ENCODE measurements at regions not wholly inside any gene's neighbourhood (a gene's known extent, or its start where the extent isn't known, plus 50 kb on each side); places are given as distances from the start of the nearest gene placed in this dataset.
A peak's percentile ranks its signal among the peaks of the same experiment; 100 is the strongest.

DNA sequence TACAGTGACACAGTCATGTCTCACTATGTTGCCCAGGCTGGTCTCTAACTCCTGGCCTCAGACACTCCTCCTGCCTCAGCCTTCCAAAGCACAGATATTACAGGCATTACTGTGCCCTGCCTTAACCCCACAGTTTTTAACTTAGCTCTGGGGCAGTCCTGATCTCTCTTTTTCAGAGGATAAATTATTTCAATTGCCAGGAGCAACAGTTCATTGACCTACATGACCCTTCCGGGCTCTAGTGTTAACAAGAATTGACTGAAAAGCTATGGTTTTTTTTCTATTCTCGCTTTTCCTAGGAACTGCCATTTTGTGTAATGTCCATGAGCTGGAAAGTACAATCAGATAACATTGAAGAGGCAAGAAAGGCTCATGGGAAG is 92.8 kb downstream of the HNRNPLL start:
- no peak for DNase-seq

DNA sequence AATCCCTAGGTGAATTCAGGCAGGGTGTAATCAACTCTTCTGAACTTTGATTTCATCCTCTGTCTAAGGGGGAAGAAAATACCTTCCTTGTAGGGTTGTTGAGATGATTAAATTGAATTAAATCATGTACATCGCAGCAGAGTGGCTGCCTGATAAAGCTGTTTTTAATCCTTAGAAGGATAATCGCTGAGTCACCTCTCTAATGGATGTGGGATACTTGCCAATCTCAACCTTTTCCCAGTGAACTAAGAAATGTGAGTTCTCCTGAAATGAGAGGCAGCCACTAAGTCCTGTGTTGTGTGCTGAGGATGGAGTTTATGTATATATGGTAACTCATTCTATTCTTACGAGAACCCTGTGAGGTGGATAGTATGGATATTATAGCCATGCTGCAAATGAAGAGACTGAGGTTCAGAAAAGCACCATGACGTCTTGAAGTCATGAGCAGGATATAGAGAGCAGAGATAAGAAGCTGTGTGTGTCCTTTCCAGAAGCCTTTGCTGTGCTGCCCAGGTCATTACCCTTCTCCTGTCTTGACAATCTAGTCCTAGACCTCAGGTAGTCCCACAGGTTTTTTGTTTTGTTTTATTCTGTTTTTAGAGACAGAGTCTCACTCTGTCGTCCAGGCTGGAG is 93.3 kb downstream of the HNRNPLL start:
- no peak for DNase-seq

DNA sequence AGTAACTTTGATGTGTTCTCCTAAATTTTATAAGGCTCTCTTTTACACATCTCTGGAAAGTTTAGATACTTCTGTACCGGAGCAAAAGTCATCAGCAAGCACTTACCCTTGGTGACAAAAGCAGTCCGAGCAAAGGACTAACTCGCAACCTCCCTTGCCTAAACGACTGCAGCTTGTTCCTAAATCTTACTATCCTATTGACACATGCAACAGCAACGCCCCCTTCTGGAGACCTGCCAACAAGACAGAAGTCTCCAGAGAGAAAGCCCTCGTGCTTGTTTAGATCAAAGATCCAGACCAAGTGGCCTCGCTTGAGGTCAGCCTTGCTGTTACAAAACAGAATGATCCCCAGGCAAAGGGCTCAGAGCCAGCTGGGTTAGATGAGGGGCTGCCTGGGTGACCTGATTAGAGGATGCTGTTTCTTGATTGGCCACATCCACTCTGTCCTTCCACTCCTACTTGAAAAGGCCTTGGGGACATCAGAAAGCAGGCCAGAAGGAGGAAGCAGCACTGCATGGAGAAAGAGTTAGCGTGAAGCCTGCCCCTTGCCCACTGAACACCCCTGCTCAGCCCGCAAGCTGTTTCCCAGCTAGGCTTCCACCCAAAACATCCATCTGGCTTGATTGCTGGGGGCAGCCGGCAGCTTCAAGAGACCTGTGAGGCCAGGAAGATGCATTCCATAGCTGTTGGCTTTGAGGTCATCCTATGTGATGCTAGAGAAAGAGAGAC is 94.3 kb downstream of the HNRNPLL start:
- peak; percentile 70 to 71 for DNase-seq

DNA sequence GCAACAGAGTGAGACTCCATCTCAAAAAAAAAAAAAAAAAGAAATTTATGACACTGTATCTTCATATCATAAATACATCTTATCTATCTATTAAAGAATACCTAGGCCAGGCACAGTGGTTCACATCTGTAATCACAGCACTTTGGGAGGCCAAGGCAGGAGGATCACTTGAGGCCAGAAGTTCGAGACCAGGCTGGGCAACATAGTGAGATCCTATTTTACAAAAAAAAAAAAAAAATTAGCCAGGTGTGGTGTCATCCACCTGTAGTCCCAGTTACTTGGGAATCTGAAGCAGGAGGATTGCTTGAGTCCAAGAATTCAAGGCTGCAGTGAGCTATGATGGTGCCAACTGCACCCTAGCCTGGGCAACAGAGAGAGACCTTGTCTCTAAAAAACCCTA is 95.0 kb downstream of the HNRNPLL start:
- DNase-seq = no peak

DNA sequence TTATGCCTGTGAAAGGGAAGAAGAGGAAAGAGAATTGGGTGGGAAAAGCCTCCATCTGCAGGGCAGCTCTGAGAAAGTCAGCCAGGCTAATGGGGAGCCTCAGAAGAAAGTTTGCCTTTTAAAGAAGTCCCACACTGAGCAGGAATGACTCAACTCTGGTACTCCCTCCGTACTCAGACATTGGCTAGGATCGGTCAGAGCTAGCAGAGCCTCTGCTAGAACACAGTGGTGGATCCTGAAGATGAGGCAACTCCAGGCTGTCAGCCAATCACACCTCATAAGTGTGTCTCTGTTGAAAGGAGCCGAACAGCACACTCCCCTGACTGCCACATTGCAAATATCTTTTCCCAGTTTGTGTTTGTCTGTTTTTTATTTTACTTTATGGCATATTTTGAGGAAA is 96.9 kb downstream of the HNRNPLL start:
- DNase-seq = no peak

DNA sequence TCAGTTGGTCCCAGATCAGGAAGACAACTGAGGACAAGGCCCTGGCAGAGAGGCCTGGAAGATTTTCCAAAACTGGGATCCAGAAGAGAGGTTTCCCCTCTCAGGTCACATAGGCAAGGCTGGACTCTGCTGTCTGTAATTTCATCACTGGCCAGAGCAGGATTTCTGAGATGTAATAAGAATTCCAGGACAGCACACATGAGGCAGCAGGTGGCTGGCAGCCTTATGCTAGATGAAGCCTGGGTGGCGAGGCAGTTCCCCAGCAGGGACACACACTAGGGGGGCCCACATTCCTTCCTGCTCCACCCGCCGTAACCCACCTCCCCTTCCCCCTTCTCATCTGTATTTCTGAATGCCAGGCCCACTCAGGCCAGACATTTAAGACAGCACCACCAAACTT is 98.6 kb downstream of the HNRNPLL start:
- no peak for DNase-seq

DNA sequence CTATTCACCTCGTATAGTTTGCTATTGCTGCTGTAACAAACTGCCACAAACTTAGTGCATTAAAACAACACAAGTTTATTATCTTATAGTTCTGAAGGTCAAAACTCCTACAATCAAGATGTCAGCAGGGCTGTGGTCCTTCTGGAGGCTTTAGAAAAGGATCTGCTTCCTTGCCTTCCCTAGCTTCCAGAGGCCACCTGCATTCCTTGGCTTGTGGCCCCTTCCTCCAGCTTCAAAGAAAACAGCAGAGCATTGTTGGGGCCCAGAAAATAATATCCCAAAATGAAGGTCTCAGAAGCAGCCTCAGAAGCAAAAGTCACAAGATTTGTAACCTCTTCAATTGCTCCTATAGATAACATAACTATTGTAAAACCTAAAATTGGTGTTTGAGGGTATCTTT is 100.6 kb downstream of the HNRNPLL start:
- no peak for DNase-seq

DNA sequence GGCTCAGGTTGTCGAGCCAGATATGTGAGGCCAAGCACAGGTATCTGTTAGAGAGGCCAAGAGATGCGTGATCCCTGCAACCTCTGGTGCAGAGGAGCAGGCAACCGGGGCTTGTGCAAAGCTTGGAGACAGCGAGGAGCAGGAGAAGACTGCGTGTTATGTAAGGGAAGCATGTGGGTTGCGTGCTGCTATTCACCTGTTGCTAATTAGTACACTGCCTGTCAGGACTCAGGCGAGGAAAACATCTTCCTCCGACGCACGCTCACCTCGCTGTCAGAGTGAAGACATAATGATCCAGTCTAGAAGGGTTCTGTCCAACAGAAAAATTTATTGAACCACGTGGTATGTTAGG is 102.5 kb downstream of the HNRNPLL start:
- no peak for DNase-seq

DNA sequence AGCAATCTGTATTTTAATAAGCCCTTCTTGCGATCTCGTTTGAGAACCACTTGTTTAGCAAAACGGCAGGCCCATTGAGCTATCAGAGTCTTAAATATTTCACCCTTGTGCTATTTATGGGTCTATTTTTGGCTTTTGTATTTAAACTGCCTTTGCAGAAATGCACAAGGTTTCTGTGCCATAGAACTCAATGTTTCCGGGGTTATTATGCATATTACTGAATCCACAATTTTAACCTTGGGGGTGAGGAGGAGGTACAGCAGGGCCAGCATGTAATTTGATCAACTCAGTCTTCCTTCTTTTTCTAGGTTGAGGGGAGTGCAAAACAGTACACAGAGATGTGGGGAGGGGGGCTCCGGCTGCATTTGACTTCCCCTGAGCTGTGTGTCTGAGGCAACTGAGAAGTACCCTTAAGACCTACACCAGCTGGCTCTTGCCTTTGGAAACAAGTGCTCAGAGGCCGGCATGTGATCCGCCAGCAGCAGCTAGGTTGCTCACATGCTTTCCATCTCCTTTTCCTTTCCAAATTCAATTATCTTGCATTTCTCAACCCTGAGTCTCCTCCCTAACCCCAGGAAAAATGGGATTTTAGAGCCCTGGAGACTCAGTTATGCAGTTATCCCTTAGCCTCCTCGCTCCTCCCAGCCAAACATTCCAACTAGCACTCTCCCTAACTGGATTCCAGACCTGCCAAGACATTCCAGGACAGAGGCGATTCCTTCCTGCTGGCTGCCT is 103.0 kb downstream of the HNRNPLL start:
- DNase-seq = no peak

DNA sequence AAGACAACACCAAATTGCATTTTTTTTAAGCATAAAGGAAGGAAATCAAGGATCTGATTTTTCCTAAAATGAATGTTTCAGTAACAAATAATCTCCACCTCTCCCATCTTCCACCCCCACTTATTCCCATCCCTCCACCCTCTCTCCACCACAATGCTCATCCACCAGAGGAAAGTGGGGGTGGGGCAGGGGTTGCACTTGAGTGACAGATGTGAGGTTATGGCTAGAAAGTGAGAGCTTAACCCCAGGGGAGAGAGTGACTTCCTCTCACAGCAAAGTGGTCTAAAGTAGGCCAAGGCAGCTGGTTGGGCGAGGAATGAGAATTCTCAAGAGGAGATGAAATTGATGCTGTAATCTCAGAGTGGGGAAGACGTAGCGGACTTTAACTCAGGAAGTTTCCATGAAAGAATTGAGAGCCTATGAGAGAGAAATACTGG is 104.7 kb downstream of the HNRNPLL start:
- DNase-seq = no peak

DNA sequence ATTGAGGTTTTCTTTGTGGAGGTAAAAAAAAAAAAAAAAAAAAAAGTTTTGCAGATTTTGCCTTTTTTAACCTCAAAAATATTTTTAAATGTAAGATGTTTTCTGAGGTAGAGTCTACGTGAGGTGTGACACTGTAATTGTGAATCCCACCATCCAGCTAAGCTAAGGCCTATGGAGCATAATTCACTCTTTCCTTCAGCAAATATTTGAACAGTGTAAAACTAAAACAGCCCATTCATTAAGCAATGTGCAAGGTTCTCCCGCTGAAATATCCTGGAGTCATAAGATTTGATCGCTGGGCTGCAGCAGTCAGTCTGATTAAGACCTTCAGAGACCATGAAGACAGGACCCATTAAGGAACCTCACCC is 105.1 kb downstream of the HNRNPLL start:
- no peak for DNase-seq

DNA sequence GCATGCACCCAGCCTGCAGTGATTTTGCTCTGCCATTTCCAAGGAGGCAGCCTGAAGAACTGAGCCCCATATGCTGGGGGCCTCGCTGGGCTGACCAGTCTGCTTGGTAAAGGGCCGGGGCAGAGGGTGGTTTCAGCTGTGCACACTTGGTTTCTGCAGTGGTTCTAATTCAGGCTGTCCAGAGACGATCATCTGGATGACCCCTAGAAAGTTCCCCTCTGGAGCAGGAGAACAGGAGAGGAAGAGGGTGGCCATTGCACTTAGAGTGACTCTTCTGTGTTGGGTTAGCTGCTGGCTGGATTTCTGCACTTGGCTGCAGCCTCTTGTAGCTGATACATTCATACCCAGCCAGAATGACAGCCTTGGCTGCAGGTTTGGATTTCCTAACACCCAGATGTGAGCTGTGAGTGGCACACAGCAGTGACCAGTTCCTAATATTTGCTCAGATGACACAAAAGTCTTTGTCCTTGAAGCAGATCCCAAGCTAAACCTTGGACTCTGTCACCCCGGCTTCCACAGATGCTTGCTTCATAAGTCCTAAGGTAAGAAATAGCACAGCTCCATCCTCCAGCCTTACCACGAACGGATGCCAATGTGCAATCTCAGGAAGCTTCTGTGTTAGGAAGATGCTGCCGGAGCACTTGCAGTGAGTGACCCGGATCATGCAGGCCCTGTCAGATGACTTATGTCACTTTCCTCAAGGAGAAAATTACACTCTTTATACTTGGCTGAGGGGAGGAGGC is 105.6 kb downstream of the HNRNPLL start:
- no peak for DNase-seq

DNA sequence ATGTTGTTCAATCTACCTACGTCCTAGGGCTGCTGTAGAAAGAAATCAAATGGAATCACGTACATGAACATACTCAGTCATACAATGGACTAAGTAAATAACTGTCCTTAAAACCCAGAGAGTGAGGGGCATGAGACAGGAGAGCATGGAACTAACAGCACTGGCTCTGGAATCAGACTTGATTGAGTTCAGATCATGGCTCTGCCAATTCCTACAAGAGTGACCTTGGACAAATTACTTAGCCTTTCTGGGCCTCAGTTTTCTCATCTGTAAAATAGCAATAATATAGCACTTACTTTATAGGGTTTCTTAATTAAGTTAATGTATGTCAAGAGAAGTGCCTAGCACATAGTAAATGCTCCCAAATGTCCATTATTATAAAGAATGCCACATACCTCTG is 106.8 kb downstream of the HNRNPLL start:
- no peak for DNase-seq

DNA sequence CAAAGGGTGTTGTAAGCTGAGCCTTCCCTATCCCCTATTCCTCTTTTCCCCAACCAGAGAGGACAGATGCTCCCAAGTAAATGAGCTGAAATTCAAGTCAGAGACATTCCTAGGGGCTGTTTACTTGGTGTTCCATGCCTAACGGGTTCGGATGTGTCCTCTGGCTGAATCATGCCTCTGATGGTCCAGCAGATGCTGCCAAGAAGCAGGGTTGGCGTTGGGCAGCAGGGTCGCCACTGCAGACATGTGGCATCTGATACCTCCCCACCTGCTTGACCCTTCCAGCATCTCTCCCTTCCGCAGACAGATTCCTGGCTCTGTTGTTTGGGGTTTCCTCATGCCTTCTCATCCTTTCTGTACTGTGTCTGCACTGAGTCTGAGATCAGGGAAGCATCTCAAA is 108.3 kb downstream of the HNRNPLL start:
- DNase-seq = no peak

DNA sequence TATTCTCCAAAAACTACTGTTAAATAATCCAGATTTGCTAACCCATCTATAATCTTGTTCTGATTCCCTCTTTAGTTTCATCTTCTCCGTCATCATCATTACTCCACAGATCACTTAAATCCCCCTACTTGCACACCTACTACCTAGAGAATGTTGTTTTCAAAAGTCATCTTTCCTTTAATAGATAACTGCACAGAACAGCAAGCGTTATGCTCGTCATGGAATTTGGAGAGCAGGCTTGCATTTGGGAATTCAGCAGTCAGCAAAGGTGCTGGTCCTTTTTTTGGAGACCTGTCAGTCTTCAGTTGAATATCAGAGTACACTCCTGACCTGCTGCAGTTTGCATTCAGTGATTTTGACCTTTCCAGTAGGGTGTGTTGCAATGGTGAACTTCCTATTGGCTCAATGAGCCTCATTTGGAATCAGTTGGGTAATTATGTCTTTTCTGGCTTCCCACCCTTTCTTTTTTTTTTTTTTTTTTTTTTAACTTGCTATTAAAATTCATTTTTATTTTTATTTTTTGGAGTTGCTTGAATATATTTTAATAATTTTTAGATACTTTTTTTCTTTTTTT is 110.6 kb downstream of the HNRNPLL start:
- no peak for DNase-seq

DNA sequence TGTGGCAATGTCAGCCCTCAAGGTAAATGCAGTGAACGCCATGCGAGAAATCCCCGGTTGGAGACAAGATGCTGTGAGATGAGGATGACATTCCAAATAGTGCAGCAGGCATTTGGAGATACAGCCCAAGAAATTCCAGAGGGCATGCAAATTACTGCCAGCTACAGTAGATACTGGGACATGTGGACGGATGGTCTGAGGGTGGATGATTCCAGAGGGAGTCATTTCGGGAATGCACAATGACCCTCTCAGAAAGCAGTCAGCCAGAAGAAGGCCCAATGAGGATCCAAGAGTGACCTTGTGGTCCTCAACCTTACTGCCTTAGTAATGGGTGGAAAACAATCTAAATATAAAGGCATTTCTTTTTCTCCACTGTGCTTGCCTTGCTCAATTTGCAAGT is 111.3 kb downstream of the HNRNPLL start:
- DNase-seq = no peak

DNA sequence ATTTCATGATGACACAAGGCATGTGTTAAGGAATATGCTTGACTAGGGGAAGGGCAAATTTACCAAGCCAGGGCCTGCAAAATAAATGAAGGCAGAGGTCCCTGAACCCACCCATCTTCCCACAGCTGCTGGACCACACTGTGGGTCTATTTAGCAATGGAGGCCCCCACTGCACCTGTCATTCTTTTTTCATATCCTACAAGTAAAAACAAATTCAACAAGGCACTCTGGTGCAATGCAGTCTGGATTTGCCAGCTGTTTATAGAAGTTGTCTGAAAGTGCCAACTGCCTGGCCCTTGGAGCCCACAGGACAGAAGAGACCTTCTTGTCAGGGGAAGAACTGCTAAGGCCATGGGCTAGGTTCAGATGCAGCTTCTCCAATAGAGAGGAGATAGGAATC is 112.8 kb upstream of the ATL2 start:
- DNase-seq = no peak

DNA sequence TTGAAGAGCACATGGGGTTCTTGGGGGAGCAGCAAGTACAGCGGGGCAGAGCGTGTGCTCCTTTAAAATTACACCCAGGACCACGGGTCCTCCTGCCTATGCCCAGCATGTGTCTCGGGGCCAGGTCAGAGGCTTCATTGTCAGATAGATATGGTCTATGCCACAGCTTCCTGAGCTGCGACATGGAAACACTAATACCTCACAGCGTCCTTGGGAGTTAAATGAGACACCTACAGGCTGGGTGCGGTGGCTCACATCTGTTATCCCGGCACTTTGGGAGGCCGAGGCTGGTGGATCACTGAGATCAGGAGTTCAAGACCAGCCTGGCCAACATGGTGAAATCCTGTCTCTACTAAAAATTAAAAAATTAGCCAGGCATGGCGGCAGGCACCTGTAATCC is 110.8 kb upstream of the ATL2 start:
- DNase-seq = no peak

DNA sequence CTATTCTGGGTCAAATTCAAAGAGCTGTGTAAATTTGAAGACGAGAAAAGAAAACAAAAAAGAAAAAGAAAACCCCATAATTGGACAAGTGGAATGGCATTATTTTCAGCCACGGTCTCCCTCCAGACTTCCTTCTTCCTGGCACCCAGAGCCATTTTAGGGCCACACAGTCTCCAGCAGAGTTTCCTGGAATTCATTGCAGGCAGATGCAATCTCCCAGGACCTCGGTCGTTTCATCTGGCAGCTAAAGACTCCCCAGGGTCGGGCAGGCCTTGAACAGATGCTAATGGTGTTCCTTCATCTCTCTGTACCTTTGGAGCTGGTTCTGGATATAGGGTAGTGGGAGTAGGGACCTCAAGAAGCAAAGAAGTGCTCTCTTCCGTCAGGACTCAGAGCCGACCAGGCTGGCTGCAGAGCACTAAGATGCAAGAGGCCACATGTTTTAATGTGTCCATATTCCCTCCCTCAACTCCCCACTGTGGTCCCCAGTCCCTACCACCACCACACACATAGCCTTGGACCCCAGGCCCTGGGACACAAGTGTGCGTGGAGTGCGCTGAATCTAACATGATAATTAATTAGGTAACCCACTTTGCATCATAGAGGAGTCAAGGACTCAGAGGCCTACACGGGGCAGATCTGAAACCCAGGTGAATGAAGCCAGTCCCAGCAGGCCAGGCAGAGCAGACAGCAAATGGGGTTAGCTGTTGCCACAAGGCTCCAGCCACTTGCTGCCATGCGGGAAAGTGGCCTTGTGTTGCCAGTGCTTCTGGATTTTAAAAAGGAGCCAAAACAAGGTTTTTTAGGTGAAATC is 109.3 kb upstream of the ATL2 start:
- DNase-seq = no peak

DNA sequence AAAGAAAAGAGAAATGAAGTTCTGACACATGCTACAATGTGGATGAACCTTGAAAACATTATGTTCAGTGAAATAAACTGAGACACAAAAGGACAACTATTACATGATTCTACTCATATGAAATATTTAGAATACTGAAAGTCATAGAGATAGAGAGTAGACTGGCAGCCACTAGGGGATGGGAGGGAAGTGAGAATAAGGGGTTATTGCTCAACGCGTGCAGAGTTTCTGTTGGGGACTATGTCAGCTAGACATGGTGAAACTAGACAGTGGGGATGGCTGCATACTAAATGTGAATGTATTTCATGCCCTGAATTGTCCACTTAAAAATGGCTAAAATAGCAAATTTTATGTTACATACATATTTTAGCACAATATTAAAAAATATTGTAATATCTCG is 108.7 kb upstream of the ATL2 start:
- no peak for DNase-seq

DNA sequence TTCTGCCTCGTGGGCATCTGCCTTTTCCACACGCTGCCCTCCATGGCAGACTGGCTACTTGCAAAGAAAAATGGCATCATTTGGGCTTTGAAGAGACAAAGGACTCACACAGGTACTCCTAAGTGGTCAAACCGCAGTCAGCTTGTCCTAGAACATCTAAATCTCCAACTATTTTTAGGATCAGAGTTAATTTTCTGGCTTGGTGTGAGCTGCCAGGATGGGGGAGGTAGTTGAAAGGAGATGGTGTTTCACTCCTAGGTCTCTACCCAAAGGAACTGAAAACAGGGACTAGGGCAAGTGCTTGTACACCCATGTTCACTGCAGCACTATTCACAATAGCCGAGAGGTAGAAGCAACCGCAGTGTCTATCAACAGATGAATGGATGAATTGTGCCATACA is 107.9 kb upstream of the ATL2 start:
- DNase-seq = no peak

DNA sequence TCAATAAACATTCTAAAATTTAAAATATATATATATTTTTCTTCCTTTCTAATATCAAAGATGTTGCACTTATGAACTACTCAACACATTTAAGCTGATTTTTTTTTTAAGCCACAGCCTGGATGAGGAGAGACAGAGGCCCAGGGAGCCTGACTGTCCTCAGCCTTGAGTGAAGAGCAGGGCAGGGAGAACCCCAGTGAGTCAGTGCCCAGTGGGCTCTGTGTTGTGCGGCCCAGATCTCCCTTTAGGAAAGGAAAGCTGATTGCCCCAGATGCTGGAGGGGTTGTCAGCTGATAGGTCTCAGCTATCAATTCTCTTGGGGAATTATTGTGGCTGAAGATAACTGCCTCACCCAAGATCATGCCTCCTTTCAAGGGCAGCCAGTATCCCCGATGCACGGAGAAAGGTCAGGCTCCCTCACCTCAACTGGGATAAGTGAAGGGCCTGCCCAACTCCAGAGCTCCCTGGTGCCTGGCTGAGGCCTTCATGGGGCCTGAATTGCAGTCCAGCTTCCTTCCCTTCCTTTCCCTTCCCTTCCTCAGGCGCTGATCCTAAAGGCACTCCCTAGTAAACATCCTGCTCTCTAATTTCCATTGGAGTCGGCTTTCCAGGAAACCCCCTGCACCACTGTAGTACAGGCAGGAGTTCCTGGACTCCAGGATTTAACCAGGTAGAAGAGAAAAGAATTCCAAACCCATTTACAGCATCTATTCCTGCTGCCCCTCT is 106.9 kb upstream of the ATL2 start:
- no peak for DNase-seq

Measured in stimulated activated CD4-positive, alpha-beta T cell treated with anti-CD3 and anti-CD28 coated beads, Interleukin-4, amount 100 ng/mL, for 4 hours (primary cell).